Renal cortex interstitium (tissue), 11 donors: ENCODE measurements at regions not wholly inside any gene's neighbourhood (a gene's known extent, or its start where the extent isn't known, plus 50 kb on each side); places are given as distances from the start of the nearest gene placed in this dataset.
"Not testable (repeated sequence)": the region's sequence is repeated elsewhere in the genome, so short reads cannot be mapped to it uniquely, and the experiment has no call there.

Experiments
- DNase-seq, 11 donors: peaks; one replicate each; pipeline ENCODE4 v3.0.0-alpha.2; 2013; ENCODE audit warnings: low read depth in 9 of 11, low spot score in 4 of 11; ENCODE audit errors: extremely low read depth in 1 of 11

DNA sequence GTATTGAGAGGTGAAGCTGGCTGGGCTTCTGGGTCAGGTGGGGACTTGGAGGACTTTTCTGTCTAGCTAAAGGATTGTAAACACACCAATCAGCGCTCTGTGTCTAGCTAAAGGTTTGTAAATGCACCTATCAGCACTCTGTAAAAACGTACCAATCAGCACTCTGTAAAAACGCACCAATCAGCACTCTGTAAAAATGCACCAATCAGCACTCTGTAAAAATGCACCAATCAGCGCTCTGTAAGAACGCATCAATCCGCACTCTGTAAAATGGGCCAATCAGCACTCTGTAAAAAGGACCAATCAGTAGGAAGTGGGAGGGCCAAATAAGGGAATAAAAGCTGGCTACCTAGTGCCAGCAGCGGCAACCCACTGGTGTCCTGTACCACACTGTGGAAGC, 56.1 kb upstream of the ALG10 start:
- not testable (repeated sequence) for DNase-seq

DNA sequence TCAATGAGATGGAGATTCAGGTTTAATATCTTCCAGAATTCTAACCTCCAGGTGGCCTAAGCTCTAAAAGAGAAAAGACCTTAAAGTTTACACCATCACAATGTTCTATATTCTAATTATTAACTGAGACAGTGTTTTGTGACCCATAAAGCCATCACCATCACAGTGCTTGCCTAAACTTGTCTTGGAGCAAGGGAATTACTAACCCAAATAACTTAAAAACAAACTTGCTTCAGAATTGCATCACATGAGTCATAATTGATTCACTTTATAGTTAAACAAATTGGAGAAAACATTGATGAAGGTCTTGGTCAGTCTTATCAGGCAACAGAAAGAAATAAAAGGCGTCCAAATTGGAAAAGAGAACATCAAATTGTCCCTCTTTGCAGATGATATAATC, 54.5 kb upstream of the ALG10 start:
- no peak for DNase-seq
